HG02571 (cell line): ENCODE measurements at regions not wholly inside any gene's neighbourhood (a gene's known extent, or its start where the extent isn't known, plus 50 kb on each side); places are given as distances from the start of the nearest gene placed in this dataset.

Experiments
- ATAC-seq: cut with Tn5 transposase; IDR thresholded peaks from one replicate; pipeline ENCODE4 v1.9.1; 2021; ENCODE audit warnings: mild to moderate bottlenecking, moderate library complexity; ENCODE audit not compliant: unreplicated experiment

- no peak for ATAC-seq
Measured at GRCh38 chr18:75812761-75813160, 385.3 kb upstream of the SMIM21 start.

DNA sequence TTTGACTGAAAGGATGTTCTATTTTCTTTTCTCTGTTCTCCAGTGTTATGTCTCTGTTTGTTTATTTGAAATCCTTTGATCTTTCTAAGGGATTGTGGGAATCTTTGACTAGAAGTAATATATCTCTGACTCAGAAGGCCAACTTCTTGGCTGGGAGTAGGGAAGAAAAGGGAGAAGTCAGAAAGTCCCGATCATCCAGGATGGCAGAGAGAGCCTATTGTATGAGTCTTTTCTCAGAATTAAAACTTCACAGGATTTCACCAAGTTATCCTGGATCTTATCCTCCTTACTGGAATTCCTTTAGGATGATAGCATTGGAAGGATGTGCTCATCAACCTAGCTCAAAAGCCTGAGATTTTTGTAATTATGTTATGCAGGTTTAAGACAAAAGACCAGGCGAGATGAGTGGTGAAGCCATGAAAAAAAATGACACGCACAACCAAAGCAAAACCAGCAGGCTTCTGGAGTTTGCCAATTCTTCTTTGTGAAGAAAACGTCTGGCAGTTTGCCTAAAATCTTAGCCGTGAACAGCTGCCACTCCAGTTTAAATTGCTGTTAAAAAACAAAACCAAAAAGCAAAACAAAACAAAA, 383.6 kb upstream of the SMIM21 start:
- no peak for ATAC-seq

- ATAC-seq: no peak
Measured at GRCh38 chr18:75810516-75810915, 383.0 kb upstream of the SMIM21 start.

DNA sequence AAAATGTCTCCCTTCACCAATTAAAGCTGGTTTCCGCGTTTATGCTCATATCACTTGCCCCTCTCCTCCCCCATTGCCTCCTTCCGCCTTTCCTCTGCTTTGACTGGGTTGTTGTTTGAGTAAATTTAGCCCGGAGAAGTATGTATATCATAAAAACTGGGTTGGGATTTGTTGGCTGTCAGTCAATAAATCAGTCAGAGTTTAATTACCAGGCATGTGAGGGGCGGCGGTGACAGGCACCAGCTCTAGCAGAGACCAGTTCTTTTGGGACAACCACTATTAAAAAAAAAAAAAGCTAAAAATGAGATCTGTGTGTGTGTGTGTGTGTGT, 382.4 kb upstream of the SMIM21 start:
- ATAC-seq: no peak

- no peak for ATAC-seq
Measured at GRCh38 chr18:75809151-75809925, 381.8 kb upstream of the SMIM21 start.

- ATAC-seq: no peak
Measured at GRCh38 chr18:75805265-75805664, 377.8 kb upstream of the SMIM21 start.

DNA sequence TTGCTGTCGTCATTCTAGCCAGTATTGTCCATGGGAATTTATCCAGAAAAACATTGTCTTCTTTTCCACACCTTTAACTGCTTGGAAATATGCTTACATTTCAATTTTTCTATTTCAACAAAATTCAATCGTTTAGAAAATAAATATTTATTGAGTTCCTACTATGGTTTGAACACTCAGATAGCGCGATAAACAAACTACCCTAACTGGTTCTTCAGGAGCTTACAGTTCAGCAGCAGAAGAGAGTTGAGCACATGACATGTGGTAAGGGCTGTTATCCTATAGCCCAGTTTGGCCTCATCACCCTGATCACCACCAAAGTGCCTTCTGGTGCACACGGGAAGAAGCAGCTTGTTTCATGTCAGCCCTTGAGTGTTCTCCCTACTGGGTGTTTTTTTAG, 375.2 kb upstream of the SMIM21 start:
- no peak for ATAC-seq

DNA sequence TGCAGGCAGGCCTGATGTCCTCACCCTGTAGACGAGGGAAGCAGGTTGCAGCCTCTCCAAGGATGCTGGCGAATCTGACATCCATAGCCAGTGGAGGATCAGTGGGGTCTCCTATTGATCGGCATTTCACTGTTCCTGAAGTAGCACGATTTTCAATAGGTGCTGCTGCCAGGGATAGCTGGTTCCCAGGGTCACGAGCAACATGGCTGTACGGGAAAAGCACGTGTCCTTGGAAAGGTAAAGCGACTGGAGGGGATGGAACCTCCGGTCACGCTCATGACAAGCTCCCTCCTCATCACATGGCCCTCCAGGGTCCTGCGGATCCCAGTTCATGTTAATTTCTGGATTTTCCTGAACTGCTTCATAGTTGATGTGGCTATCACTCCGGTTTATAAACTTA, 373.7 kb upstream of the SMIM21 start:
- no peak for ATAC-seq

- ATAC-seq: no peak
Measured at GRCh38 chr18:75800331-75800648, 372.8 kb upstream of the SMIM21 start.

DNA sequence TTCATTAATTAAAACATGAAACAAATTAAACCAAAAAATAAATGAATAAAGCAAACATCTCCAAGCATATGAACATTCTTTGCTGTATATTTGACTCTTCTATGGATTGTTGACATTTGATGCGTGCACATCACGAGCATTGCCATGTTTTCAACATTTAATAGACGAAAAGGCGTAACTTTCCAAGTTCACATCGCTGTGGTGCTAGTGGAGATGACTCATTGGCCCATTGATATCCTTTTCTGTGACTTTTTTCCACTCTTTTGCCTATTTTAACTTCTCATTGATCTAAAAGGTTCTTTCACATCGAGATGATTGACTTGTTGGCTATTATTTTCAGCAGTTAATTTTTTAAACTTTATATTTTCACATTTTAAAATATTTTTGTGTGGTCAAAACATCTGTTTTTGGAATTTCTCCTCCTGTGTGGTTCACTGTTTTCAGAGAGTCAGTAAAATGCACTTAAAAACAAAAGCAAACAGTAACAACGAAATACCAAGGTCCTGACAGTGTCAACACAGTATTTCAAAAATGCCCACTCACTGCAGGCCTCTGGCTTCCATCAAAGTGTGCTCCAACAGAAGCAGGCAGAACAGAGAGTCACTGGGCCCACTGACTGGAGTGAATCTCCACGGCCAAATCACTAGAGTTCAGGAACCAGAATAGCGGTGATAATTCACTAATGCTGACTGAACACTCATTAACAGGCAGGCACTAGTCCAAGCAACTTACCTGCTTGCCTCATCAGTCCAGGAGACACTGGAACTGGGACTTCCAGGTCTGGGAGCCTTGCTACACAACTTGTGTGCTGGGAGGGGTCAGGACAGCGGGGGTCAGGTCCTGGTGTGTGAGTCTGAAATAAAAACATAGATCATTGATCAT, 372.2 kb upstream of the SMIM21 start:
- no peak for ATAC-seq

GRCh38 chr18:75797046-75797445, 369.5 kb upstream of the SMIM21 start:
- ATAC-seq: no peak

DNA sequence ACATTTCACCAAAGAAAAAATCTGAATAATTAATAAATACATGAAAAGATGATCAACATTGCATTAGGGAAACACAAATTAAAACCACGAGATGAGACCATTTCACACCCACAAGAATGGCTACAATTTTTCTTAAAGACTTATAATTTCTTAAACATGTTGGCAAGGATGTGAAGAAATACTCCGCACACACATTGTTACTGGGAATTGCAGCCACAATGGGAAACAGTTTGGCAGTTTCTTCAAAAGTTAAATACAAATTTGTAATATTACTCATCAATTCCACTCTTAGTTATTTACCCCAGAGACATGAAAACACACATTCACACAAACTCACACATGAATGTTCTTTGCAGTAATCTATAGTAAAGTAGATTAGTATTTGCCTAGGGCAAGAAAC, 363.3 kb upstream of the SMIM21 start:
- no peak for ATAC-seq

GRCh38 chr18:75790111-75790510, 362.6 kb upstream of the SMIM21 start:
- ATAC-seq: no peak

DNA sequence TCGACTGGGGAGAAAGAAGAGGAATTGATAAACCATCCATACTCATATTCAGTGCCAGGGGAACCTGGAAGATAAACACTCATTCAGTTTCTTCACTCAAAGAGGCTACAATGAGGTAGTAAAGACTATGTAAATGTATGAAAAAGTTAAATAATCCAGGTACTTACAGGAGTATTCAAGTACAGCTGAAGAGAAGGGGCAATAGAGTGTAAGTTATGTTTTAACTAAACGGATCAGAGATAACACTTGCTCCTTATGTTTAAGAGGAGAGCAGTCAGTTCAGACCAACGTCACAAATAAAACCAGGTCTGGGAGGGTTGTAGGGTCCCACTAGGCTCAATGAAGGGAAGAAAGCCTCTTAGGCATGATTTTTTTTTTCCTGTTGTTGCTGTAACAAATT, 358.3 kb upstream of the SMIM21 start:
- no peak for ATAC-seq

DNA sequence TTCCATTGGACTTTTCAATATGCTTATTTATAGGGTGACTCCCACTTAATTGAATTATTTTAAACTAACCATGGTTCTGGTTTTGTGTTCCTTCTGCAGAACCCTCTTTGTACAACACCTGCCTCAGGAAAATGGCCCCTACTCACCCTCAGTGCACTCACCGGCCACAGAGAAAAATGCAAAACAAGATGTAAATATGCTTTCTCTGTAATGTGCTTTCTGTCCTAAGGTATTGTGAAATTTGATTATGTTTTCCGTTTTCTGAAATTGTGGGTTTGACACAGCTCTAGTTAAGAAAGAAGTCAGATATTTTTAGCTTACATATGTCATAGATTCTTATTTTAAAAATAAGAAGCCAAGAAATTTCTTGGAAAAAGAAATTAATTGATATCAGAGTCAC, 357.7 kb upstream of the SMIM21 start:
- ATAC-seq: no peak

DNA sequence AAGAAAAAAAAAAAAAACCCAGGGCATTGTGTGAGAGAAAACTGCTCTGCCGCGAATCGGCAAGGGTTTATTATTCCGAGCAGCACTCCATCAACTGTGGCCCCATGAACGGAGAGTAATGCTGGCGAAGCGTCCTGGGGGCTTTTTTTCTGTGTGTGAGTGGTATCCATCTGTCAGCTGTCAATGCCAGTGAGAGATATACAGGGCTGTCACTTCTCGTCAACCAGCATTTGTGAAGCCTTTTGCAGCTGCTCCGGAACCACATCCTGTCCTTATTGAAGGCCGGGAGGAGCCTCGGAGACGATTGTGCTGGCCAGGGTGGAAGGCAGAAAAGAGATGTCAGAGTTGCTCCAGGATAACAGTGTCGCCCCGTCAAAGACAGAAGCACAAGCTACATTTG, 356.9 kb upstream of the SMIM21 start:
- ATAC-seq: no peak

DNA sequence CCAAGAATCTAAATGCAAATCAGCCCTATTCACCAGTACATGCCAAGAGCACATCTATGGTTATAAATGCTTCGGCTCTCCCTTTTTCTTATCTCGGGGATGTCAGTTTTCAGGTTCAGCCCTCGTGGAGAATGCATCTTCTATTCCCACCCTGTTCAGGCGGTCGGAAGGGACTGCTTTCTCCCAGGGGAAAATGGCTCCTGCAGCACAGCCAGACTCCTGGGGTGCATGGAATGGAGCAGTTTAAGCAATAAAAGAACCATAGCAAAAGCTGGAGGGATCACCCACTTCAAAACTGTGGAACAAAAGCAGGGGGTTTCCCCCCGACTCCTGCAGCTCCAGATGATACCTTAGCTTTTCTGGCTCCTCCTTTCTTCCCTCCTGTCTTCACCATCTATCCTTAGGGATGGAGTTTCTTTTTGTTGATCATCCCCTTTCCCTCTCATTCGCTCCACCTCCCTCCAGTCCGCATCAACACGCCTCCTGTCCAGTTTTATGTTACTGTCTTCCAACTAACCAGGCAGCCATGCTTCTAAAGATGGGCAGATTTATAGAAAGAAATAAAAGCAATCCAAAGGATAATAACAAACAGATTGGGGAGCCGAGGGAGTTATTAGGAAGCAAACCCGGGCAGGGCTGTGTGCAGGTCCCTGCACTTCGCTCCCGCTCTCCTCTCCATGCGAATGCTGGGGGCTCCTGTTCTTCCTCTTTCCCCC, 356.2 kb upstream of the SMIM21 start:
- ATAC-seq: no peak

GRCh38 chr18:75782826-75783225, 355.3 kb upstream of the SMIM21 start:
- ATAC-seq: no peak

GRCh38 chr18:75782204-75782603, 354.7 kb upstream of the SMIM21 start:
- ATAC-seq: no peak

DNA sequence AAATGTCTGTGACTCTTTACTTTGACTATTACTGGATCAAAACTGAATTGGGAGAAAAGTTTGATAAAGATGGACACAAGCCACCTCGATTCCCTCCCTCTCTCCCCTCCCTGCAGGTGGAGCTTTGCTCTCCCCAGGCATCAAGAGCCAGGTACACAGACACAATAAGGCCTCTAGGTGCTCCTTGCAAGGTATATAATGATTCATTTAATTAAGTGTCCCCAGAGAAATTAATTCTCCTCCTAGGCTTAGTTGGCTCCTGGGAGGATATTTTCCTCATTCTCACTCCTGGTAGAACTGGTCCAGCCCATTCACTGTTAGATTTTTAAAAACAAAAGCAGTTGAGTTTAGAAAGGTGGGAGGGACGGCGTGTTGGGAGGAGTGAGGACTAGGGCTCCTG, 352.4 kb upstream of the SMIM21 start:
- no peak for ATAC-seq

GRCh38 chr18:75779450-75779849, 351.9 kb upstream of the SMIM21 start:
- ATAC-seq: no peak

- ATAC-seq: no peak
Measured at GRCh38 chr18:75777630-75778029, 350.1 kb upstream of the SMIM21 start.
